Fibroblast of pulmonary artery (primary cell): ENCODE measurements at regions not wholly inside any gene's neighbourhood (a gene's known extent, or its start where the extent isn't known, plus 50 kb on each side); places are given as distances from the start of the nearest gene placed in this dataset.

Experiments
- DNase-seq: peaks from one replicate; pipeline ENCODE4 v3.0.0-alpha.2; 2010; ENCODE audit warnings: low read depth
- H3K4me3 ChIP-seq: replicated peaks from 2 replicates; pipeline ENCODE4 v1.5.1; 2011; ENCODE audit warnings: low read depth, mild to moderate bottlenecking, control low read depth, low read length, moderate library complexity
- CTCF ChIP-seq: IDR thresholded peaks from 2 replicates; pipeline ENCODE4 v1.5.1; 2011; ENCODE audit warnings: mild to moderate bottlenecking, control low read depth, low read length, inconsistent platforms; ENCODE audit errors: missing control alignments

DNA sequence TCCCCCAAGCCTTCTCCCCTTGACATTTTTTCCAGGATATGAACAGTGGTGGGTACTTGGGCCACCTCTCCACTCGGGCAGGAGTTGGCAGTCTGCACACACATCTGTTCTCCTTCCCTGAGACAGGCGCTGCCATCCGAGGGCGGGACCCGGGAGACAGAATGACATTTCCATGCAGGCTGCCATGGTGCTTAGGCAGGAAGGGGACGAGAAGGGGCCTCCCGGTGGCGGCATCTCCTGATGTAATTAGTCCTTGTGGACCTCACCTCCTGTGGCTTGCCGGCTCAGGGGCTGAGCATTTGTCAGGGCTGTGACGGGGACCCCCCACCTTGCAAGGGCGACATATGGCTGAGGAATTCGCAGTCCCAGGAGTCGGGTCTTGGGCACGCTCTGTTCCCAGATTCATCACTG is 197.2 kb downstream of the FOXL1 start:
- H3K4me3 ChIP-seq, result no peak overlapping the region
- no peak for DNase-seq
- TF ChIP-seq CTCF, result no peak

- no peak for TF ChIP-seq CTCF
- DNase-seq, result no peak
- H3K4me3 ChIP-seq, result no peak overlapping the region
Observed at GRCh38 chr16:86777381-86777946, 199.1 kb downstream of the FOXL1 start.

DNA sequence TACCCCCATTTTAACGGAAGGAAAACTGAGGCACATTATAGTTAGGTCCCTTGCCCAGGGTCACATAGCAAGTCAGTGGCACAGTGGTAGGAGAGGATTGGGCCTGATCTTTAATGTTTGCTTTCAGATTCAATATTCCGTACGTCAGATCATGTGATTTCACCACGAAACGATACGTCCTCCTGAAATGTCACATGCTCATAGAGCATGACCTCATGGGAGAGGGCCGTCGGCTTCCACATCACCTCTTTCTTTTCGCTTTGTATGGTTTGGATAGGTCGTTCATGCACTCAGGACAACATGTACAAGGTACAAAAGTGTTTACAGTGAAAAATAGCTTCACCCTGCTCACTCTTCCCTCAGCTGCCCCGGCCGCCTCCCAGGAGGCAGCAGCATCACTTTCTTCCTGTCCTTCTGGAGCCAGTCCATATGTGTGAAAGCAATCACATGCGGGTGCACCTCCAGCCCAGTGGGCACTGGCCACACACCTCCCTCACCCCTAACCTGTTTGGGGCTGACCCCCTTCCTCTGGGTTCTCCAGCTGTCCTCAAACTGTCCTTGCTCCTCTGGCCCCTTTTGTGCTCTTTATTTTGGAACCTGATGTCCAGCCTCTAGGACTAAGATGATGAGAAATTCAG is 199.9 kb downstream of the FOXL1 start:
- H3K4me3 ChIP-seq, result no peak overlapping the region
- no peak for DNase-seq
- TF ChIP-seq CTCF, result no peak

- TF ChIP-seq CTCF, result no peak
- no peak for DNase-seq
- no peak overlapping the region for H3K4me3 ChIP-seq
Observed at GRCh38 chr16:86778978-86779377, 200.6 kb downstream of the FOXL1 start.

DNA sequence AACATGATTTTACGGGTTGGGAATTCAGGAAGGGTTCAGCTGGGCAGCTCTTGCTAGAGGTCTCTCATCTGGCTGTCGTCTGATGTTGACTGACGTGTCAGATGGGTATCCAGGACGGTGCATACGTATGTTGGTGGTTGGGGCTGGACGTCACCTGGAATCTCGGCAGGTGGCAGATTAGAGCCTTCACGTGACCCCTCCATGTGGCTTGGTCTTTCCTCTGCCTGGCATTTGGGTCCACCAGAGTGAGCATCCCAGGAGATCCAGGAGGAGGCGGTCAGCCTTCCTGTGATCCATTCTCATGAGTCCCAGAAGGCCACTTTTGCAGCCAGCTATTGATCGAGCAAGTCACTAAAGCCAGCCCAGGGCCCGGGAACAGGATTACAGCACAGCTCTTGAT is 202.7 kb downstream of the FOXL1 start:
- no peak for TF ChIP-seq CTCF
- no peak for DNase-seq
- no peak overlapping the region for H3K4me3 ChIP-seq

DNA sequence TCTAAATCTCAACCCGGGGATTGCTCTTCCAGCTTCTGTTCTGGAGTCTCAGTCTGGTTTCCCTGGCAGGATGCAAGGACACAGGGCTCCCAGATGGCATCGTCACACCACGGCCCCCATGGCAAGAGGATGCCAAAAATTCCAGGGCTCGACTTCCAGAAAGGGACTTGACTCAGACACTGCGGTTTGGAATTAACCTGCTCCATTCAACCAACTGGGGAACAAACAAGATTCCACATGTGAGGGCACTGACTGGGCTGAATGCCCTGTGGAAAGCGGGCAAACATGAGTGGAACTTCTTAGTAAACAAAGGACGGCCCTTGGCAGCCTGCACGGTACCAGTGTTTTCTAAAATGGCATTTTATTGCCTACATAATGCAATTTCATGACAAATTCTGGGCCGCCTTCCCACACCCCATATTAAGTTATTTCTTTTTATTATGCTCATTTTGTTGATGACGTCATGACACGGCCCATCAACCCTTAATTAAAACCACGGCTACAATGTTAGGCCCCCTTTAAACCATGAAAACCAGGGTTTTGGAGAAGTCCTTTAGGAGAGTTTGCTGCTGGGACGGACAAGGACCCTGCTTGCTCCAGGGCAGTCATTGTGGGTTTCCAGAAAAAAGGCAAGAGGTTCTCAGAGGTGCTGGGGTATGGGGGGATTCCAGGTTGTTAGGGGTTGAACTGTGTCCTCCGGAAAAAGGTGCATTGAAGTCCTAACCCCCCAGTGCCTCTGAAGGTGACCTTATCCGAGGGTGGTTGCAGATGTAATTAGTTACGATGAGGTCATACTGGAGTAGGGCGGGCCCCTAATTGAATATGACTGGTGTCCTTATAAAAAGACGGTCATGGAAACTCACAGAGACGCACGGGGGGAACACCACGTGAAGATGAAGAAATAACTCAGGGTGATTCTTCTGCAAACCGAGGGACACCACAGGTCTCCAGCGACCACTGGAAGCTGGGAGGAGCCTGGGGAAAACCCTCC is 205.6 kb downstream of the FOXL1 start:
- no peak for DNase-seq
- TF ChIP-seq CTCF, result no peak

More for the DNA sequence above, 205.6 kb downstream of the FOXL1 start:
- H3K4me3 ChIP-seq, result no peak overlapping the region
